ENCODE measurements at regions not wholly inside any gene's neighbourhood (a gene's known extent, or its start where the extent isn't known, plus 50 kb on each side); places are given as distances from the start of the nearest gene placed in this dataset.

GRCh38 chr20:60583741-60584140, 625.5 kb downstream of the CDH26 start:
- TF ChIP-seq, protein P1, sequence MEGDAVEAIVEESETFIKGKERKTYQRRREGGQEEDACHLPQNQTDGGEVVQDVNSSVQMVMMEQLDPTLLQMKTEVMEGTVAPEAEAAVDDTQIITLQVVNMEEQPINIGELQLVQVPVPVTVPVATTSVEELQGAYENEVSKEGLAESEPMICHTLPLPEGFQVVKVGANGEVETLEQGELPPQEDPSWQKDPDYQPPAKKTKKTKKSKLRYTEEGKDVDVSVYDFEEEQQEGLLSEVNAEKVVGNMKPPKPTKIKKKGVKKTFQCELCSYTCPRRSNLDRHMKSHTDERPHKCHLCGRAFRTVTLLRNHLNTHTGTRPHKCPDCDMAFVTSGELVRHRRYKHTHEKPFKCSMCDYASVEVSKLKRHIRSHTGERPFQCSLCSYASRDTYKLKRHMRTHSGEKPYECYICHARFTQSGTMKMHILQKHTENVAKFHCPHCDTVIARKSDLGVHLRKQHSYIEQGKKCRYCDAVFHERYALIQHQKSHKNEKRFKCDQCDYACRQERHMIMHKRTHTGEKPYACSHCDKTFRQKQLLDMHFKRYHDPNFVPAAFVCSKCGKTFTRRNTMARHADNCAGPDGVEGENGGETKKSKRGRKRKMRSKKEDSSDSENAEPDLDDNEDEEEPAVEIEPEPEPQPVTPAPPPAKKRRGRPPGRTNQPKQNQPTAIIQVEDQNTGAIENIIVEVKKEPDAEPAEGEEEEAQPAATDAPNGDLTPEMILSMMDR (conservative IDR thresholded peaks at IDR 0.05; ENCODE audit: low read depth, low read length) = no peak
- DNase-seq (ENCODE audit: low read depth) = no peak
- no peak overlapping the region for H3K4me3 ChIP-seq (ENCODE audit: low read depth, low read length)

GRCh38 chr20:60584221-60584620, 626.0 kb downstream of the CDH26 start:
- no peak overlapping the region for H3K4me3 ChIP-seq (ENCODE audit: low read depth, low read length)
- TF ChIP-seq, protein P1 (conservative IDR thresholded peaks at IDR 0.05; ENCODE audit: low read depth, low read length) = no peak
- no peak for DNase-seq (ENCODE audit: low read depth)

- no peak overlapping the region for H3K4me3 ChIP-seq (ENCODE audit: low read depth, low read length)
- TF ChIP-seq, protein P1 (conservative IDR thresholded peaks at IDR 0.05; ENCODE audit: low read depth, low read length) = no peak
- no peak for DNase-seq (ENCODE audit: low read depth)
These were observed 627.4 kb downstream of the CDH26 start for GRCh38 chr20:60585651-60586050.

DNA sequence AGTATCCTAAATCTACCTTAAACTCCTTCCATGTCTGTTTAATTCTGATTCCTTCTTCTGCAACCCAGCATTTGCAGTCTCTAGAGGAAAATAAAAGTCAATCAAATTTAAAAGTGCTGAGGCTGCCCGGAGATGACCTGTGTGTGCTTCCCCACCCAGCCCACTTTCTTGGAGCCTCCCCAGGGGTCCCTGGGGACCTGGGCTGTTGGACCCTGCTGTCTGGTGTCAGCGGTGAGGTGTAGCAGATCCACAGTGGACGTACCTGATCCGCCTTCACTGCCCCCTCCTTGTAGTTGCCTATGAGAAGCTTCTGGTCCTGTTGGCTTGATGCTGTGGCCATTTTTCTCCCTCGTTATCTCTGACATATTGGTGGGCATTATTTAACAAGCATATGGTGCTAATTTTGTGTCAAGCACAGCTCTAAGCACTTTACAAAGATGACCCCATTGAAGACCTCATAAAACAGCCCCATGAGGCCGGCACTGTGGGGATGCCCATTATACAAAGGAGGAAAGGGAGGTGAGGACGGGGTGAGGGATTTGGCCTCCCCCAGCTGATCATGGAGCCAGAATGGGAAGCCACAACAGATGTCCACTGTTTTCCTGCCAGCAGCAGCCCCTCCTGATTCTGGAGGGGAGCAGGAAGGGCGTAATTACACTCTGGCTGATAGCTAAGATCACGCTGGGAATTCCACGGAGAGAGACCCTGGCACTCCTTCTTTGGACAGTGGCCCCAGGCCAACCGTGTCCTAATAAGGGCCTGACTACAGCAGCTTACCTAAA, 628.2 kb downstream of the CDH26 start:
- no peak overlapping the region for H3K4me3 ChIP-seq (ENCODE audit: low read depth, low read length)
- no peak for DNase-seq (ENCODE audit: low read depth)

GRCh38 chr20:60587986-60588385, 629.8 kb downstream of the CDH26 start:
- no peak for DNase-seq (ENCODE audit: low read depth)
- H3K4me3 ChIP-seq (ENCODE audit: low read depth, low read length) = no peak overlapping the region
- TF ChIP-seq, protein P1 (conservative IDR thresholded peaks at IDR 0.05; ENCODE audit: low read depth, low read length) = no peak

More for the DNA sequence above, 628.2 kb downstream of the CDH26 start:
- TF ChIP-seq, protein P1 (conservative IDR thresholded peaks at IDR 0.05; ENCODE audit: low read depth, low read length) = no peak

DNA sequence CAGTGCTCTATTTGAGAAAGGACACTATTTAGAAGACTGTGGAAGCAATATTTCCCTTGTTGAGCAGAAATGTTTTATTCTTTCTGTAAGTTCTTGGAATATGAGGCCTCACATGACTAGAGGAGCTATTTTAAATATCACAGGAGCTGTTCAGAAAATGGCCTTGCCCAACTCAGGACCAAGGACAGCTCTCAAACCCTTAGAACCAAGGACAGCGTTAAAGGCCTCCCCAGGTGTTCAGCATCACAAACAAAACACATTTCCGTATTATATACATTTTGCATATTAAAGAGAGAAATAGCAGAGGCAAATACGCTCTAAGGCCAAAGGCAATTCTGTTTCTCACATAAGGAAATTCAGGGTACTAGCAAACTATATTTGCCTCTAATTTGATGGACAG, 631.4 kb downstream of the CDH26 start:
- TF ChIP-seq, protein P1 (conservative IDR thresholded peaks at IDR 0.05; ENCODE audit: low read depth, low read length) = no peak
- H3K4me3 ChIP-seq (ENCODE audit: low read depth, low read length) = no peak overlapping the region
- no peak for DNase-seq (ENCODE audit: low read depth)

Data from choroid plexus epithelial cell (primary cell).